Endothelial cell (in vitro differentiated cells): ENCODE measurements at regions not wholly inside any gene's neighbourhood (a gene's known extent, or its start where the extent isn't known, plus 50 kb on each side); places are given as distances from the start of the nearest gene placed in this dataset.

Source experiments
- DNase-seq: peaks from one replicate; pipeline ENCODE4 v3.0.0; 2021; ENCODE audit warnings: low spot score
- H3K27ac Mint-ChIP-seq: one replicate; pipeline ENCODE4 v1.8.0; 2021; ENCODE audit warnings: mixed read lengths, inconsistent platforms; ENCODE audit not compliant: unreplicated experiment
- H3K27me3 Mint-ChIP-seq: one replicate; pipeline ENCODE4 v1.8.0; 2021; ENCODE audit warnings: mild to moderate bottlenecking, moderate library complexity, mixed read lengths, inconsistent platforms; ENCODE audit not compliant: unreplicated experiment
- H3K36me3 Mint-ChIP-seq: one replicate; pipeline ENCODE4 v1.8.0; 2021; ENCODE audit warnings: mild to moderate bottlenecking, low read depth, mixed read lengths, inconsistent platforms; ENCODE audit not compliant: unreplicated experiment
- H3K4me1 Mint-ChIP-seq: one replicate; pipeline ENCODE4 v1.8.0; 2021; ENCODE audit warnings: mild to moderate bottlenecking, mixed read lengths, inconsistent platforms; ENCODE audit not compliant: unreplicated experiment
- H3K4me3 Mint-ChIP-seq: one replicate; pipeline ENCODE4 v1.8.0; 2021; ENCODE audit warnings: mild to moderate bottlenecking, mixed read lengths, inconsistent platforms; ENCODE audit not compliant: unreplicated experiment
- H3K9me3 Mint-ChIP-seq: one replicate; pipeline ENCODE4 v1.8.0; 2021; ENCODE audit warnings: mixed read lengths, inconsistent platforms; ENCODE audit not compliant: unreplicated experiment
- TF ChIP-seq, protein P1 (sequence below): fragments of 200-600 bp; sonication (generic); IDR thresholded peaks from one replicate; pipeline ENCODE4 v1.5.0; 2021; ENCODE audit warnings: antibody characterized with exemption; ENCODE audit not compliant: unreplicated experiment

DNA sequence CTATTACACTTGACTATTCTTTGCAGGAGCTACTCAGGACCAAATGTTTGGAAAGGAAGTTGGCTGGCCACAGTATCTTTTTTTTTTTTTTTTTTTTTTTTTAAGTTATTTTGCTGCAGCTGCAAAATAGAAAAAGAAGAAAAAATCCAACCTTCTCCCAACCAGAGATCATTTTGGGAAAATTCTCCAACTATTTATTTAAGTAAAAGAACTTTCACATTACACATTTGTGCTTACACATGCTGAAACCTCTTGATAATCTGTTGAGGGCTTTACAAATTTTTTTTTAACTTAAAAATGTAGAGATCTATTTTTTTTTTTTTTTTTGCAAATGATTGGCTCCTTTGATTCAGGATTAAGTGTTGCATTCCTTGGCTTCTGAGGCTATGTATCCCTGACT is 148.0 kb downstream of the POLR2M start:
- H3K36me3 Mint-ChIP-seq = no peaks in the 10 kb centered on the region
- no peaks in the 10 kb centered on the region for H3K9me3 Mint-ChIP-seq

GRCh38 chr15:57857871-57858270 is 151.4 kb downstream of the POLR2M start:
- no peak overlapping the region for H3K4me3 Mint-ChIP-seq
- H3K4me1 Mint-ChIP-seq = no peaks in the 10 kb centered on the region
- H3K27ac Mint-ChIP-seq = no peak overlapping the region
- H3K9me3 Mint-ChIP-seq = no peaks in the 10 kb centered on the region
- DNase-seq = no peak
- TF ChIP-seq, protein P1, sequence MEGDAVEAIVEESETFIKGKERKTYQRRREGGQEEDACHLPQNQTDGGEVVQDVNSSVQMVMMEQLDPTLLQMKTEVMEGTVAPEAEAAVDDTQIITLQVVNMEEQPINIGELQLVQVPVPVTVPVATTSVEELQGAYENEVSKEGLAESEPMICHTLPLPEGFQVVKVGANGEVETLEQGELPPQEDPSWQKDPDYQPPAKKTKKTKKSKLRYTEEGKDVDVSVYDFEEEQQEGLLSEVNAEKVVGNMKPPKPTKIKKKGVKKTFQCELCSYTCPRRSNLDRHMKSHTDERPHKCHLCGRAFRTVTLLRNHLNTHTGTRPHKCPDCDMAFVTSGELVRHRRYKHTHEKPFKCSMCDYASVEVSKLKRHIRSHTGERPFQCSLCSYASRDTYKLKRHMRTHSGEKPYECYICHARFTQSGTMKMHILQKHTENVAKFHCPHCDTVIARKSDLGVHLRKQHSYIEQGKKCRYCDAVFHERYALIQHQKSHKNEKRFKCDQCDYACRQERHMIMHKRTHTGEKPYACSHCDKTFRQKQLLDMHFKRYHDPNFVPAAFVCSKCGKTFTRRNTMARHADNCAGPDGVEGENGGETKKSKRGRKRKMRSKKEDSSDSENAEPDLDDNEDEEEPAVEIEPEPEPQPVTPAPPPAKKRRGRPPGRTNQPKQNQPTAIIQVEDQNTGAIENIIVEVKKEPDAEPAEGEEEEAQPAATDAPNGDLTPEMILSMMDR = no peak
- H3K36me3 Mint-ChIP-seq = no peaks in the 10 kb centered on the region
- H3K27me3 Mint-ChIP-seq = no peaks in the 10 kb centered on the region

More for the DNA sequence above, 148.0 kb downstream of the POLR2M start:
- DNase-seq = no peak
- no peak overlapping the region for H3K4me3 Mint-ChIP-seq
- H3K27ac Mint-ChIP-seq = no peak overlapping the region
- no peaks in the 10 kb centered on the region for H3K27me3 Mint-ChIP-seq
- TF ChIP-seq, protein P1 = no peak
- H3K4me1 Mint-ChIP-seq = no peaks in the 10 kb centered on the region

GRCh38 chr15:57859130-57859685 is 152.7 kb downstream of the POLR2M start:
- no peaks in the 10 kb centered on the region for H3K27me3 Mint-ChIP-seq
- H3K36me3 Mint-ChIP-seq = no peaks in the 10 kb centered on the region
- DNase-seq = no peak
- TF ChIP-seq, protein P1 = no peak
- H3K27ac Mint-ChIP-seq = no peak overlapping the region
- H3K4me3 Mint-ChIP-seq = no peak overlapping the region
- H3K9me3 Mint-ChIP-seq = no peaks in the 10 kb centered on the region
- no peaks in the 10 kb centered on the region for H3K4me1 Mint-ChIP-seq

- Mint-ChIP-seq H3K27me3 (peaks cover 2% of the 10 kb centered on the region), H3K27ac (no peak overlapping the region), H3K36me3 (no peaks in the 10 kb centered on the region), H3K4me1 (no peaks in the 10 kb centered on the region), H3K4me3 (no peak overlapping the region), H3K9me3 (no peaks in the 10 kb centered on the region)
- TF ChIP-seq, protein P1 = peak; percentile 97
- DNase-seq = peak; percentile 50
Measured at GRCh38 chr15:57861034-57861638, 154.6 kb downstream of the POLR2M start.

DNA sequence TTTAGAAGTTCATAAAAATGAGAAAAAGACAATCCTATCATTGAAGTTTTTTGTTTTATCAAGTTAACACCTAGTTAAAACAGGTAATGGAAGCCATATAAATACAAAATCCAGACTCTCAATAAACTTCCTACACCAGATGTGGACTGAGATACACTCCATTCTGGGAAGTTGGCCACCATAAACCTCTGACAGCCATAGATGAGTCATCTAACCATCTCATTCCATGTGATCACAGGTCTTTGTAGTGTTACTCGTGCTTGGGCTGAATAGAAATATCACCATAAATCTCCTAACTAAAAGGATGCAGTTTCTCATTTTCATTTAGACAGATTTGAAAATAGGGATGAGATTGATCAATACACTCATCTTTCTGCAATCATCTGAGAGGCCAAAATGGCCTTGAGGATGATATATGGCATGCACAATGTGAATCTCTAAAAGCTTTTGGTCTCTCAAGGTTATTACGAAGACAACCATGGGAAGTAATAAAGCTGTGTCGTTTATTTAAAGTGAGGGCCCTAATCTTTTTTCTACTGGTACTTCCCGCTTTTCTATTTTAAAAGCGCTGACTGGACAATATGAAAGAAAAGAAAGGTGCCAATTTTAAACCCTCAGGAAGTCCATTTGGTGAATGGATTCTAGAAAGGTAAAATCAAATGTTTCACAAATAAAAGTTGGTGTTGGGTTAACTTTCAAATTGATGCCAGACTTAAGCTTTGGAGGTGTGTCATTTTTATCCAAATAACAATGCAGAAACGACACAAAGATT is 155.5 kb downstream of the POLR2M start:
- Mint-ChIP-seq H3K27me3 (peaks cover 2% of the 10 kb centered on the region), H3K9me3 (no peaks in the 10 kb centered on the region), H3K4me1 (no peaks in the 10 kb centered on the region), H3K4me3 (no peak overlapping the region), H3K27ac (no peak overlapping the region), H3K36me3 (no peaks in the 10 kb centered on the region)
- TF ChIP-seq, protein P1 = no peak
- DNase-seq = no peak
